ENCODE measurements at regions not wholly inside any gene's neighbourhood (a gene's known extent, or its start where the extent isn't known, plus 50 kb on each side); places are given as distances from the start of the nearest gene placed in this dataset.
A peak's percentile ranks its signal among the peaks of the same experiment; 100 is the strongest.

GRCh38 chr9:7394002-7394774 lies 405.4 kb downstream of the DMAC1 start:
- no peak for DNase-seq

DNA sequence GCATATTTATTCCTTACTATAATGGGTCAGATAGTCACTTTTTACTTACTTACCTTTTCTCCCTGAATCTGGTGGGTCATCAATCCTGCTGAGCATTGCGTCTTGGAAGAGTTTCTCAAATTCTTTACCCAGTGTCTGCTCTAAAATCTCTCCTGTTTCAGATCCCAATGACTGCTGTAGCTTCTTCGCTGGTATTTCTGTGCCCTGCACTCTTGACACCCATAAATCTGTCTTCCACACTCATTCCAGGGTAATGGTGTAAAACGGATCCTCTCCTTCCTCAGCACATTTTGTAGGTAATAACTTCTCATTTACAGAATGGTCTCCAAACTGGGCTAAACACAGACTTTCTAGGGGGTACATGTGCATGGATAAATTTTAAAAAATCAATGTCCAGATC lies 407.4 kb downstream of the DMAC1 start:
- DNase-seq: peak; percentile 88

GRCh38 chr9:7388755-7389154 lies 410.8 kb downstream of the DMAC1 start:
- no peak for DNase-seq

- no peak for DNase-seq
These were observed 411.7 kb downstream of the DMAC1 start for GRCh38 chr9:7387840-7388239.

DNA sequence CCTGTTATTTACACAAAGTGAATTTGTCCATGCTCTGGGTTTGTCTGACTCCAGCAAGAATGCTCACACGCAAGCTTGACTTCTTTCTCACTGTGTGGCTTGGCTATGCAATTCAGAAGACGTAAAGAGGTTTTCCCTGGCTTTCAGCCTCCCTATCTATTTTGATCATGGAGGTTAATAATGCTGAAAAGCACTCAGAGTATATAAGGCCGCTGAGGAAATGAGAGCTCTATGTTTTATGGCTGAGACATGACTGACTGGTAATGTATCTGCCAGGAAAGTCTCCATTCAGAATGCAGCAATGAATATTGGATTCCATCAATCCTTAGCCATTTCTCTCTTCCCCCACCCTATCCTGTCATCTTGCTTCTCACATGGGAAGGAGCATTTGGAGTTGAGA lies 417.3 kb downstream of the DMAC1 start:
- no peak for DNase-seq

DNA sequence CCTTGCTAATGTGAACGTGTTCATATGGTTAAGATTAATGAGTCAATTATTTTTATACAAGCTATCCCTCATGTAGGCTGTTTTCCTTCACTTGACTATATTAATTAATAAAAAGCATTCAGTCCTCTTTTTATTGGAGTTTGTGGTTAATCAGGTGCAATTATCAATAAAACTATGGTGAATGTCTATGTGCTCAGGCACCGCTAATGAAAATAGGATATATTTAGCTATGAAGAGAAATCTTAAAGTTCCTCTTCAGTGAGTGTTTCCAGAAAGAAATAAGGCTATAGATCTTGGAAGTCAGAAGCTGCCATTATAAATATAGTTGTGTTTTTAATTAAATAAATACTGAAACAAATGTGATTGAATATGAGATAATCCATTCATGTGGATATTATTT lies 422.1 kb downstream of the DMAC1 start:
- no peak for DNase-seq

- no peak for DNase-seq
These were observed 422.7 kb downstream of the DMAC1 start for GRCh38 chr9:7376833-7377232.

DNA sequence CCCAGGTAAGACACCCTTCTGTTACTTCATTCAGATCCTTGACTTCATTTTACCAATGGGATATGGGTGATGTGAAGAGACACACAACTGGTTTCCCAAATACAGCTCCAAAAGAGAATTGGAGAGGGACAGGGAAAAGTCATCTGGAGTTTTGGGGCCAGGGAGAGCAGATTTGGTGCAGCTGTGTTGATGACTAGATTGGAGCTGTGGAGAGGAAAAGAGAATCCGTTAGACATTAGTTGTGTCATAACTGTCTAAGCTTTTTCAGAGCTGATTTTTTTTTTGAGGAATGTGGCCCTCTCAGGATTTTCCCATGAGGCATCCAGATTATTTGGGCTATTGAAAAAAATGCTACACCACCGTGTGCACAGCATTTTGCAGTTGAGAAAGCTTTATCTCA lies 423.4 kb downstream of the DMAC1 start:
- no peak for DNase-seq

DNA sequence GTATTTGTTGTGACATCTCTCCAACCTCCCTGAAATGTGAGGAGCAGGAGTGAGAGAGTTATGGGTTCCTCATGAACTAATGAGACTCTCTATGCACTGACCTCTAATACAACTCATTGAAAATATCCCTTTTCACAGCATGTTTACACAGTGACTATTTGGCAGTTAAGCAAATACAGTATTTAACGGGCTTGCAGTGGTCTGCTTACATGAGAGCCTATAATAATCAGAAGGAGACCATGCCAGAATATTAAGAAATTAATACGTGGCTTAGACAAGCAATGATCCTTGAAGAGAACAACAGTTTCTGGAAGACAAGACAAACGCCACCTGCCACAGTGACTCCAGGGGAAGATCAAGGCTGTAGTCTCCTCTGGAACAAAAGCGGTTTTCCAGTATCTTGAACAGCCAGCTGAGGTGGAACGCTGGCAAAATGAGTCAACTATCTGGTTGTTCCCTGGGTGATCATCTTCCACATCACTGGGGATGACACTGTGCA lies 424.5 kb downstream of the DMAC1 start:
- DNase-seq: peak; percentile 74

GRCh38 chr9:7370988-7371387 lies 428.6 kb downstream of the DMAC1 start:
- DNase-seq: no peak

DNA sequence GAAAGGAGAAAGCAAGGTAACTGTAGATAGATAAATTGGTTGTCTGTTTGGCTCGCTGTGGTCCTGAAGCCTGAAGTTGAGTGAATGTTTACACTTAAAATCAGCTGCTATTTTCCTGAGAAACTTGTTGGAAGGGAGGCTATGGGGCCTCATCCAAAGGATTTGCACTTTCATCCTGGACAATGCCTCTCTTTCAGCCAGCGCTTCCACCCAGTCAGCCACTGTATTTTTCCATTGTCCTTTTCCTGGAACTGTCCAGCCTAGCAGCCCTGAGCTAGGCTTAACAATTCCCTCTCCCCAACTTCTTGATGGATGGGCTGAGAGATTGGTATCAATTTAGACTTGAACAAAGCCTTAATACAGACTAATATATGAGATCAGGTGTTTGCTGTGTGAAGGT lies 429.2 kb downstream of the DMAC1 start:
- no peak for DNase-seq

DNA sequence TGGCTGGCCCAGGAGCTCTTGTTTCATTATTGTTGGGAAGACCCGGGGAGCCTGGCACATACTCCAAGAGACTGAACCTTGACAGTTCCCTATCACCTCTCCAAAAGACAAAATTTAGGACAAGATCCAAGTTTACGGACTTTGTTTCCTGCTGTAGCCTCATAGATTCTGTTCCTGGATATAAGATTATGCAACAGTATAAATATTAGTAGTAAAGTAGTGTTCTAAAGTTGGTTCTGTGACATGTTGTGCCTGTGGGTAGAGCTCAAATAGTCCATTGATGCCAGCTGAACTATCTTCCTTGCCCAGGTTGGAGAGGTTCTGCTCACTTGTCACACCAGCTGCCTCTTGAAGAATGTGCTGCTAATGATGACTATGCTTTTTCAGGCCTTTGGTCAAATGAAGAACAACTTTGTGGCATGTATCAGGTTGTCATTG lies 430.2 kb downstream of the DMAC1 start:
- DNase-seq: no peak

- peak; percentile 63 for DNase-seq
These were observed 430.9 kb downstream of the DMAC1 start for GRCh38 chr9:7368410-7369292.

DNA sequence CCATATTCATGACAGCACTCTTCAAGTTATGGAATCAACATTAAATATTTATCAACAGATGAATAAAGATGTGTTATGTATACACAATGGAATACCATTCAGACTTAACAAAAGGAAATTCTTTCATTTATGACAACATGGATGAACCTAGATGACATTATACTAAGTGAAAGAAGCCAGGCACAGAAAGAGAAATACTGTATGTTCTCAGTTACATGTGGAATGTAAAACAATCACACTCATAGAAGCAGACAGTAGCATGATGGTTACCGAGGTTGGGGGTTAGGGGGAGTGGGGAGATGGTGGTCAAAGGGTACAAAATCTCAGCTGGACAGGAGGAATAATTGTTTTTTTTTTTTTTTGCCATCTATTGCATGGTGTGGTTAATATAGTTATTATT lies 431.9 kb downstream of the DMAC1 start:
- DNase-seq: no peak

DNA sequence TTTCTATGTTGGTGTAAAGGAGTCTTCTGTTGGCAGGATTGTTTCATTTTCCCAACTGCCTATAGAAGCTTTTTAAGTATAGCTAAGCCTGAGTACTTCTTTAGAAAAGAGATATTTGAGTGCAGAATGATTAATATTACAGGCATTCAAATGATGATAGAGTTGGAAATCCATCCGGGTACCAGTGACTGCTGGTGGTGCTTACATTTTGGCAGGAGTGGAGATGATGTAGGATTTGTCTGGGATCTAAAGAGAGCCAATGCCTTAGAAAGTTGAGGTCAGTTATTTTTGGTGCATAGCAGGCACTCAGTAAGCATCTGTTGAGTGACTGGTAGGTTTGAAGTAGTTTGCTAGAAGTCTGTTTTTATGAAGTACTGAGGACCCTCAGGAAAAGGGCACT lies 433.5 kb downstream of the DMAC1 start:
- DNase-seq: no peak

GRCh38 chr9:7363777-7364477 lies 435.7 kb downstream of the DMAC1 start:
- no peak for DNase-seq

DNA sequence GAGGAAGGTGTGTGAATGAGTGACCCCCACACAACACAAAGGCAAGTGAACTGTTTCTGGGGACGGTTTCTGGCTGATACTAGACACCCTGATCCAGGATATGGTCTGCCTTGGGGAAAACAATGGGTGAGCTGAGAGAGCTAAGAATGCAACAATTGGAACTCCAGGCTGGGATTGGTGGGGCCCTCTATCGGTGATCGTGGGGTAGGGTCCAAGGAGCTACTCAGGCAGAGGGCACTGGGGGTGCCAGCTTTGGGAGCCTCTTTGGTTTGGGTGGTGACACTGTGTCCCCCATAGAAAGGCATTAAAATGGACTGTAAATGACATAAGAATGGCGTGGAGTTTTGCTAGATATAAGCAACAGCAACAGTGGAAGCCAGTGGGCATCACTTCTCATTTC lies 439.1 kb downstream of the DMAC1 start:
- DNase-seq: no peak

DNA sequence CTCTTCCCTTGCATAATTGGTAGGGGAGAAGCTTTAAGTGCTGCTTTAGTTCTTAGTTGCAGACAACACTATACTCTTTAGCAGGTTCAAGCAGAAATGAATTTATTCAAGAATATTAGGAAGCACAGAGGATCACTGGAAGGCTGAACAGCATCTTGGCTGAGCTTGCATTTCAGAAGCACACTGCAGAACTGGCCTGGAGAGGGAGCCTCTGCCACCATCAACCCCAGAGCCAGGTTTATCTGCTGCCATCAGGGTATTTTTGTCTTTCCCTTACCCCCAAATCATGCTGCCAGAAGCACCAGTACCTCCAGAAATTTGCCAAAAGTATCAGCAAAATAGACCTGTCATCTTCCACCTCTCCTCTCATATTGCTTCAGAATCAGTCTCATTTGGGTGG lies 440.7 kb downstream of the DMAC1 start:
- no peak for DNase-seq

- DNase-seq: no peak
These were observed 444.9 kb downstream of the DMAC1 start for GRCh38 chr9:7354704-7355103.

DNA sequence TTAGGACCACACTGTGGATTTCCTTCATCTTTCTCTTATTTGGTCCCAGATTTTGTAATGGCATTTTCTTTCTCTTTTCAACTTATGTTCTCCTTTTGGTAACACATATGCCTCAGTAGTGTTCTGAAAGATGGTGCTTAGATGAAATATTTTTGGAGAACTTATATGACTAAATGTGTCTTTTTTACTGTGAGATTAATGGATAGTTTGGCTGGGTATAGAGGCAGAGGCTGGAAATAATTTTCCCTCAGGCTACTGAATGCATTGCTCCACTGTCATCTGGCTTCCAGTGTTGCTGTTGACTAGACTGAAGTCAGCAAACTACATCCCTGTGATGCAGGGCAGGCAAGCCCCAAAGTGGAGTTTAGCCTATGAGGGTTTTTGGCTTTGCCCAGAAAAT lies 450.9 kb downstream of the DMAC1 start:
- no peak for DNase-seq

DNA sequence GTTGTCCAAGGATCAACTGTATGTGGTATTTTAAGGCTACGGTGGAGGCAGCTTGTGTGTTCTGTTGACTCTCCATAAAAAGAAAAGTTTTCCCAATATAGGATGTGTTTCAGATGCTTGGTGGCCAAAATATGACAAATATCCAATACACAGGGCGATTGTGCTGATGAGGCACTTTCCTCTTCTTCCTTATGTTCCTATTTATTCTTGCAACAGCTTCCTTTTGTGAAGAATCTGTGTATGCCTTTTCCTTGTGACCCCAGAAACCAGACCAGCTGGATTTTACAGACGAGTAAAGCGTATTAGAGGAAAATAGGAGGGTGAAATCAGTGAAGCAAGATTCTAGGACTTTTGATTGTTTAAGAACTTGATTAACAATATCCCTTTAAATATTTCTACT lies 452.0 kb downstream of the DMAC1 start:
- DNase-seq: no peak

DNA sequence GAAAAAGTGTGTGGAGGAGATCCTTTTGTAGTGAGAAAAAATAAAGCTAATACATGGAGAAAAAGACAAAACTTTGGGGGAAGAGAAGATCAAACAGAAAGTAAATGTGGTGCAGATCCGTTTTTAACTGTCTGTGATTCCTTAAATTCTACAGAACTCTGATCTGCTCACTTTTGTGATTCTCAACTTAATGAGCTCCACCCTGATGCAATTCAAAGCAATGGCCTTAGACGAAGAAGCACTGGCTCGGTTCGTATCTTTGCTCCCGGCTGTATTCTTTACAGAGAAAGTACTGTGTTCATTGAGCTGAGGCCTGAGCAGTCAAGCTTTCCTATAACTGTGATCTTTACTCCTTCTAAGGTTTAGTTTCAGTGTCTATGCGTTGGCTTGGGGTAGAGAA lies 453.4 kb downstream of the DMAC1 start:
- DNase-seq: no peak

GRCh38 chr9:7342736-7343135 lies 456.8 kb downstream of the DMAC1 start:
- no peak for DNase-seq

All from renal pelvis (tissue), 1 donor.